CD14-positive monocyte (primary cell): ENCODE measurements at regions not wholly inside any gene's neighbourhood (a gene's known extent, or its start where the extent isn't known, plus 50 kb on each side); places are given as distances from the start of the nearest gene placed in this dataset.

Experiments used
- DNase-seq, 3 donors: peaks; one replicate each; pipeline ENCODE4 v3.0.0-alpha.2; 2011 to 2022
- H2AFZ ChIP-seq: 2 replicates; pipeline ENCODE4 v1.6.0; 2012; ENCODE audit warnings: mild to moderate bottlenecking, low read depth, low read length, inconsistent platforms; ENCODE audit not compliant: insufficient read depth, poor library complexity, severe bottlenecking
- H3K27ac ChIP-seq, 2 donors: 1 replicate in 1 of 2; 2 replicates in 1 of 2; pipeline ENCODE4 v1.5.1; 2012 to 2013; ENCODE audit warnings: low read length in 2 of 2, control low read depth in 1 of 2, inconsistent platforms in 1 of 2, low read depth in 1 of 2, mild to moderate bottlenecking in 1 of 2
- H3K27me3 ChIP-seq, 2 donors: one replicate each; pipeline versions ENCODE4 v1.6.0 to v1.6.1; 2011 to 2013; ENCODE audit warnings: low read length in 2 of 2; ENCODE audit not compliant: control insufficient read depth in 2 of 2, insufficient read depth in 2 of 2
- H3K36me3 ChIP-seq, 2 donors: replicated peaks in 1 of 2; 1 replicate in 1 of 2; 2 replicates in 1 of 2; pipeline versions ENCODE4 v1.5.1 to v1.6.1; 2012 to 2013; ENCODE audit warnings: low read length in 2 of 2, control low read depth in 1 of 2, inconsistent platforms in 1 of 2, mild to moderate bottlenecking in 1 of 2; ENCODE audit not compliant: insufficient read depth in 2 of 2, control insufficient read depth in 1 of 2
- H3K4me1 ChIP-seq, 2 donors: 1 replicate in 1 of 2; 2 replicates in 1 of 2; pipeline versions ENCODE4 v1.5.1 to v1.6.1; 2012 to 2013; ENCODE audit warnings: low read length in 2 of 2, control low read depth in 1 of 2, inconsistent platforms in 1 of 2, mild to moderate bottlenecking in 1 of 2, moderate library complexity in 1 of 2; ENCODE audit not compliant: insufficient read depth in 2 of 2, control insufficient read depth in 1 of 2
- H3K4me2 ChIP-seq: replicated peaks from 2 replicates; pipeline ENCODE3; 2012; ENCODE audit warnings: low read length, moderate library complexity, mild to moderate bottlenecking; ENCODE audit not compliant: poor library complexity, severe bottlenecking; ENCODE audit errors: extremely low read depth
- H3K4me3 ChIP-seq, 3 experiments: fragments of 200-600 bp in 1 of 3; sonication (generic) in 1 of 3; replicated peaks in 1 of 3; 1 replicate in 2 of 3; 2 replicates in 1 of 3; pipeline ENCODE4 v1.5.1; 2011 to 2013; ENCODE audit warnings: low read length in 3 of 3, mild to moderate bottlenecking in 3 of 3, control low read depth in 2 of 3, low read depth in 2 of 3, inconsistent platforms in 1 of 3, moderate library complexity in 1 of 3
- H3K79me2 ChIP-seq: 2 replicates; pipeline ENCODE4 v1.6.0; 2012; ENCODE audit warnings: mild to moderate bottlenecking, control low read depth, inconsistent platforms, low read length, moderate library complexity; ENCODE audit not compliant: insufficient read depth
- H3K9ac ChIP-seq: 2 replicates; pipeline ENCODE4 v1.6.0; 2017; ENCODE audit warnings: low read length, mild to moderate bottlenecking; ENCODE audit not compliant: insufficient read depth, poor library complexity, severe bottlenecking
- H3K9me3 ChIP-seq, 2 donors: replicated peaks in 1 of 2; 1 replicate in 1 of 2; 2 replicates in 1 of 2; pipeline versions ENCODE4 v1.5.1 to v1.6.1; 2012 to 2013; ENCODE audit warnings: low read length in 2 of 2, control low read depth in 1 of 2; ENCODE audit not compliant: control insufficient read depth in 1 of 2, insufficient read depth in 1 of 2
- H4K20me1 ChIP-seq: 2 replicates; pipeline ENCODE4 v1.6.0; 2012; ENCODE audit warnings: mild to moderate bottlenecking, low read length, control low read depth, moderate library complexity; ENCODE audit not compliant: insufficient read depth
- H3K27ac Mint-ChIP-seq, 7 donors: one replicate each; pipeline ENCODE4 v1.8.0; 2020; ENCODE audit warnings: mild to moderate bottlenecking in 7 of 7, mixed read lengths in 7 of 7, moderate library complexity in 6 of 7, inconsistent platforms in 2 of 7
- H3K27me3 Mint-ChIP-seq, 3 donors: one replicate each; pipeline ENCODE4 v1.8.0; 2021 to 2022; ENCODE audit warnings: low read depth in 3 of 3, mild to moderate bottlenecking in 3 of 3, mixed read lengths in 3 of 3, moderate library complexity in 3 of 3, inconsistent platforms in 1 of 3
- H3K36me3 Mint-ChIP-seq, 2 donors: one replicate each; pipeline ENCODE4 v1.8.0; 2020; ENCODE audit warnings: mixed read lengths in 2 of 2, inconsistent platforms in 1 of 2, mild to moderate bottlenecking in 1 of 2
- H3K4me1 Mint-ChIP-seq: one replicate; pipeline ENCODE4 v1.8.0; 2020; ENCODE audit warnings: mild to moderate bottlenecking, mixed read lengths
- H3K4me3 Mint-ChIP-seq, 2 donors: one replicate each; pipeline ENCODE4 v1.8.0; 2020; ENCODE audit warnings: mild to moderate bottlenecking in 2 of 2, mixed read lengths in 2 of 2, moderate library complexity in 1 of 2
- H3K9me3 Mint-ChIP-seq, 7 donors: one replicate each; pipeline ENCODE4 v1.8.0; 2020 to 2022; ENCODE audit warnings: mixed read lengths in 7 of 7, mild to moderate bottlenecking in 6 of 7, moderate library complexity in 6 of 7, inconsistent platforms in 2 of 7
- CTCF ChIP-seq: fragments of 200-600 bp; IDR thresholded peaks from one replicate; pipeline ENCODE4 v1.8.0; 2022; ENCODE audit warnings: antibody characterized with exemption, mild to moderate bottlenecking
- WGBS: methylation state at CpG from one replicate; pipeline ENCODE4 v1.1.5; 2013; ENCODE audit warnings: missing lambda C conversion rate; ENCODE audit not compliant: insufficient coverage; 5-methylcytosine and 5-hydroxymethylcytosine counted together
- intact Hi-C, 2 donors: fragments of 100-400 bp; cut with micrococcal nuclease; formaldehyde crosslinking; loops; one replicate each; pipeline versions ENCODE4 v1.15.0 to v1.15.1; 2023

GRCh38 chr6:117167520-117168271 lies 97.7 kb upstream of the VGLL2 start:
- Histone ChIP-seq H3K4me3 (no peak overlapping the region), H3K27me3 (no peaks in the 10 kb centered on the region), H3K4me2 (no peak overlapping the region), H3K4me1 (no peaks in the 10 kb centered on the region), H3K9me3 (no peaks in the 10 kb centered on the region), H3K79me2 (no peaks in the 10 kb centered on the region), H4K20me1 (no peaks in the 10 kb centered on the region), H3K9ac (no peak overlapping the region), H2AFZ (no peak overlapping the region), H3K27ac (no peak overlapping the region), H3K36me3 (no peaks in the 10 kb centered on the region)
- no peak for TF ChIP-seq CTCF
- Mint-ChIP-seq H3K27me3 (no peaks in the 10 kb centered on the region), H3K9me3 (peaks cover 0 to 11% (median 2%) of the 10 kb centered on the region in 7 donors), H3K27ac (peak overlapping the region in 1 of 7 donors; percentile 33), H3K4me1 (no peaks in the 10 kb centered on the region), H3K4me3 (no peak overlapping the region), H3K36me3 (no peaks in the 10 kb centered on the region)
- no peak for DNase-seq
- 75% methylated on average over 6 of the region's 10 CpGs for WGBS
- intact Hi-C loops: no loop called here

GRCh38 chr6:117168296-117169063 lies 96.9 kb upstream of the VGLL2 start:
- Mint-ChIP-seq H3K27me3 (no peaks in the 10 kb centered on the region), H3K27ac (no peak overlapping the region), H3K36me3 (no peaks in the 10 kb centered on the region), H3K9me3 (peaks cover 0 to 11% (median 2%) of the 10 kb centered on the region in 7 donors), H3K4me3 (no peak overlapping the region), H3K4me1 (no peaks in the 10 kb centered on the region)
- no peak overlapping the region for H3K4me2 ChIP-seq
- 69% methylated on average over 4 of the region's 4 CpGs for WGBS
- no peaks in the 10 kb centered on the region for H3K4me1 ChIP-seq
- H3K27me3 ChIP-seq: no peaks in the 10 kb centered on the region
- intact Hi-C loops: no loop called here
- no peaks in the 10 kb centered on the region for H3K9me3 ChIP-seq
- no peaks in the 10 kb centered on the region for H3K79me2 ChIP-seq
- no peaks in the 10 kb centered on the region for H3K36me3 ChIP-seq
- no peaks in the 10 kb centered on the region for H4K20me1 ChIP-seq
- no peak for DNase-seq
- H3K9ac ChIP-seq: no peak overlapping the region
- no peak for TF ChIP-seq CTCF
- no peak overlapping the region for H2AFZ ChIP-seq
- no peak overlapping the region for H3K27ac ChIP-seq
- no peak overlapping the region for H3K4me3 ChIP-seq
